SK-N-SH (cell line): ENCODE measurements at regions not wholly inside any gene's neighbourhood (a gene's known extent, or its start where the extent isn't known, plus 50 kb on each side); places are given as distances from the start of the nearest gene placed in this dataset.

Source experiments
- CTCF ChIA-PET: fragments of 300-600, 350-600 bp; formaldehyde crosslinking; extraction: SDS; loops from one replicate; lab custom pipeline; 2021; lab: Yijun Ruan, JAX
- POLR2A ChIA-PET: fragments of 350-600 bp; sonication (Branson Sonifier 250); formaldehyde crosslinking; extraction: SDS; loops from one replicate; lab custom pipeline; 2020; ENCODE audit warnings: antibody characterized with exemption, inconsistent platforms; lab: Yijun Ruan, JAX
- DNase-seq: peaks from one replicate; pipeline ENCODE4 v3.0.0; 2012
- H2AFZ ChIP-seq: fragments of 200-600 bp; sonication (generic); 2 replicates; pipeline ENCODE4 v1.8.1; 2016; ENCODE audit warnings: antibody characterized with exemption, mild to moderate bottlenecking, low read depth
- H3F3A ChIP-seq: fragments of 200-600 bp; sonication (generic); replicated peaks from 2 replicates; pipeline ENCODE3; 2016; ENCODE audit warnings: antibody characterized with exemption, mild to moderate bottlenecking; ENCODE audit not compliant: insufficient read depth
- H3K27ac ChIP-seq, 2 experiments: fragments of 200-500 bp in 1 of 2; fragments of 200-600 bp in 1 of 2; sonication (Bioruptor generic) in 1 of 2; sonication (generic), shearing (Covaris generic) in 1 of 2; 2 replicates each; pipeline versions ENCODE4 v1.5.1 to v1.6.1; 2014 to 2016; ENCODE audit warnings: low read depth in 2 of 2, inconsistent platforms in 1 of 2, low read length in 1 of 2, mild to moderate bottlenecking in 1 of 2, mixed read lengths in 1 of 2
- H3K27me3 ChIP-seq: fragments of 200-600 bp; sonication (generic), shearing (Covaris generic); 2 replicates; pipeline ENCODE4 v1.6.1; 2016; ENCODE audit warnings: mixed run types; ENCODE audit not compliant: insufficient read depth
- H3K36me3 ChIP-seq, 2 experiments: fragments of 200-500 bp in 1 of 2; fragments of 200-600 bp in 1 of 2; sonication (Bioruptor generic) in 1 of 2; sonication (generic) in 1 of 2; replicated peaks in 1 of 2; 2 replicates each; pipeline versions ENCODE3 to v1.5.1; 2014 to 2016; ENCODE audit warnings: low read length in 1 of 2, mild to moderate bottlenecking in 1 of 2; ENCODE audit not compliant: insufficient read depth in 2 of 2, control insufficient read depth in 1 of 2
- H3K4me1 ChIP-seq, 2 experiments: fragments of 200-500 bp in 1 of 2; fragments of 200-600 bp in 1 of 2; sonication (Bioruptor generic) in 1 of 2; sonication (generic), shearing (Covaris generic) in 1 of 2; 2 replicates each; pipeline versions ENCODE4 v1.5.1 to v1.6.1; 2014 to 2016; ENCODE audit warnings: low read depth in 1 of 2, low read length in 1 of 2, mixed run types in 1 of 2; ENCODE audit not compliant: insufficient read depth in 2 of 2, control insufficient read depth in 1 of 2
- H3K4me2 ChIP-seq: fragments of 200-600 bp; sonication (generic), shearing (Covaris generic); 2 replicates; pipeline ENCODE4 v1.6.1; 2017; ENCODE audit warnings: mixed run types
- H3K4me3 ChIP-seq, 2 experiments: fragments of 200-500 bp in 1 of 2; fragments of 200-600 bp in 1 of 2; sonication (Bioruptor generic) in 1 of 2; sonication (generic), shearing (Covaris generic) in 1 of 2; 2 replicates each; pipeline versions ENCODE4 v1.5.1 to v1.8.1; 2014 to 2016; ENCODE audit warnings: low read depth in 2 of 2, inconsistent platforms in 1 of 2, low read length in 1 of 2, mild to moderate bottlenecking in 1 of 2, mixed read lengths in 1 of 2, moderate library complexity in 1 of 2
- H3K79me2 ChIP-seq: fragments of 200-600 bp; sonication (generic); 2 replicates; pipeline ENCODE4 v1.8.1; 2017; ENCODE audit warnings: mild to moderate bottlenecking; ENCODE audit not compliant: insufficient read depth
- H3K9ac ChIP-seq: fragments of 200-600 bp; sonication (generic); 2 replicates; pipeline ENCODE4 v1.6.1; 2017; ENCODE audit warnings: mixed run types
- H3K9me2 ChIP-seq: fragments of 200-600 bp; sonication (generic); 2 replicates; pipeline ENCODE4 v1.6.1; 2017; ENCODE audit warnings: mixed run types
- H3K9me3 ChIP-seq: fragments of 200-600 bp; sonication (generic); 2 replicates; pipeline ENCODE4 v1.6.1; 2017; ENCODE audit warnings: mixed run types, mild to moderate bottlenecking, moderate library complexity
- H4K20me1 ChIP-seq: fragments of 200-600 bp; sonication (generic); 2 replicates; pipeline ENCODE4 v1.6.1; 2017; ENCODE audit warnings: mild to moderate bottlenecking, mixed run types; ENCODE audit not compliant: insufficient read depth
- CHD2 ChIP-seq: fragments of 150-350 bp; IDR thresholded peaks from 2 replicates; pipeline ENCODE4 v1.6.1; 2018; ENCODE audit warnings: low read length; ENCODE audit not compliant: partially characterized antibody
- EP300 ChIP-seq, 2 experiments: IDR thresholded peaks; 2 replicates each; pipeline versions ENCODE4 v1.4.0 to v1.6.1; 2012; ENCODE audit warnings: borderline replicate concordance in 1 of 2, low read depth in 1 of 2, low read length in 1 of 2
- GABPA ChIP-seq: IDR thresholded peaks from 2 replicates; pipeline ENCODE4 v1.4.0; 2012; ENCODE audit warnings: low read depth, mild to moderate bottlenecking
- MXI1 ChIP-seq: IDR thresholded peaks from 2 replicates; pipeline ENCODE4 v1.6.1; 2012; ENCODE audit warnings: mild to moderate bottlenecking, low read depth, low read length, improper control_type of control experiment
- NFIC ChIP-seq: IDR thresholded peaks from 2 replicates; pipeline ENCODE4 v1.4.0; 2012; ENCODE audit warnings: borderline replicate concordance
- POLR2AphosphoS5 ChIP-seq: IDR thresholded peaks from 2 replicates; pipeline ENCODE4 v1.6.1; 2012; ENCODE audit warnings: low read depth, low read length
- RCOR1 ChIP-seq: fragments of 150-350 bp; IDR thresholded peaks from 2 replicates; pipeline ENCODE4 v1.6.1; 2017; ENCODE audit warnings: antibody characterized with exemption, low read length
- SMC3 ChIP-seq: IDR thresholded peaks from 2 replicates; pipeline ENCODE4 v1.6.1; 2012; ENCODE audit warnings: low read depth, low read length, improper control_type of control experiment
- TAF1 ChIP-seq: IDR thresholded peaks from 2 replicates; pipeline ENCODE4 v1.6.1; 2012; ENCODE audit warnings: low read depth, mild to moderate bottlenecking, low read length, moderate library complexity, borderline replicate concordance
- TEAD4 ChIP-seq: IDR thresholded peaks from 2 replicates; pipeline ENCODE4 v1.4.0; 2012; ENCODE audit warnings: mild to moderate bottlenecking, borderline replicate concordance; ENCODE audit not compliant: insufficient read depth
- WGBS: methylation state at CpG from one replicate; pipeline ENCODE4 v1.1.6; 2017; ENCODE audit warnings: low lambda C conversion rate; 5-methylcytosine and 5-hydroxymethylcytosine counted together
- TF ChIP-seq, protein P1 (sequence below): fragments of 200-600 bp; sonication (generic); IDR thresholded peaks from 2 replicates; pipeline ENCODE4 v1.6.1; 2017; ENCODE audit warnings: antibody characterized with exemption, mild to moderate bottlenecking, moderate library complexity
- TF ChIP-seq, protein P2 (sequence below): IDR thresholded peaks from 2 replicates; pipeline ENCODE4 v1.4.0; 2012; ENCODE audit warnings: low read depth
- TF ChIP-seq, protein P3 (sequence below): IDR thresholded peaks from 2 replicates; pipeline ENCODE4; 2012
- TF ChIP-seq, protein P4 (sequence below): IDR thresholded peaks from 2 replicates; pipeline ENCODE4 v1.4.0; 2012; ENCODE audit warnings: low read depth, borderline replicate concordance
- TF ChIP-seq, protein P5 (sequence below): fragments of 150-350 bp; IDR thresholded peaks from 2 replicates; pipeline ENCODE4 v1.6.1; 2016; ENCODE audit warnings: mild to moderate bottlenecking, low read depth, low read length
- TF ChIP-seq, protein P6 (sequence below): IDR thresholded peaks from 2 replicates; pipeline ENCODE4 v1.4.0; 2012; ENCODE audit warnings: low read depth, borderline replicate concordance
- TF ChIP-seq, protein P7 (sequence below): IDR thresholded peaks from 2 replicates; pipeline ENCODE4 v1.6.1; 2012; ENCODE audit warnings: mild to moderate bottlenecking, low read depth, low read length, moderate library complexity

DNA sequence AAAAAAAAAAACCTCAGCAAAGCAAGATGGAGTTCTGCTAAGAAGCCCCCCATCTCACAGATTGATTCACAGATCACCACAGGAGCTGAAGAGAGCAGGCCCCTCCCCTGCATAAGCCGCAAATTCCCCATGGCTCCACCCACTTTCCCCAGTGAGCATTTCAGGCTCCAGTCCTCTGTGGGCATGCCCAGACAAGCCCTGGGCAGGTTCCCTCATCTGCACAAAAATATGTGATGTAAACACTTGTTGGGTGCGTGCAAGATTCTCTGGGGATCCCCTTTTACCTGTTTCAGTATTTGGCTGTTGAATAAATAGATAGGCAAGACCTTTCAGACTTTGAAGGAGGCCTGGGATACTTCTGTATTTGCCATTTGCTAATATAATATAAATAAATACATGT is 514.3 kb downstream of the PCDH7 start:
- Histone ChIP-seq H3K9me2 (no peaks in the 10 kb centered on the region), H3K4me2 (no peak overlapping the region), H3K4me1 (no peaks in the 10 kb centered on the region; a peak in 1 of 4 replicates), H3K79me2 (no peaks in the 10 kb centered on the region), H2AFZ (0 out of 2 replicates have a peak overlapping the region, but pooled peaks have one; percentile 30), H4K20me1 (no peaks in the 10 kb centered on the region), H3K27ac (no peak overlapping the region), H3K27me3 (no peaks in the 10 kb centered on the region), H3F3A (no peaks in the 10 kb centered on the region), H3K9ac (no peak overlapping the region), H3K4me3 (no peak overlapping the region), H3K9me3 (no peaks in the 10 kb centered on the region), H3K36me3 (no peaks in the 10 kb centered on the region)
- no peak for DNase-seq
- ChIA-PET CTCF (no interaction called here), POLR2A (no interaction called here)
- WGBS, result 47% methylated on average over 2 of the region's 2 CpGs
- no peak for TF ChIP-seq TAF1
- TF ChIP-seq, protein P1, sequence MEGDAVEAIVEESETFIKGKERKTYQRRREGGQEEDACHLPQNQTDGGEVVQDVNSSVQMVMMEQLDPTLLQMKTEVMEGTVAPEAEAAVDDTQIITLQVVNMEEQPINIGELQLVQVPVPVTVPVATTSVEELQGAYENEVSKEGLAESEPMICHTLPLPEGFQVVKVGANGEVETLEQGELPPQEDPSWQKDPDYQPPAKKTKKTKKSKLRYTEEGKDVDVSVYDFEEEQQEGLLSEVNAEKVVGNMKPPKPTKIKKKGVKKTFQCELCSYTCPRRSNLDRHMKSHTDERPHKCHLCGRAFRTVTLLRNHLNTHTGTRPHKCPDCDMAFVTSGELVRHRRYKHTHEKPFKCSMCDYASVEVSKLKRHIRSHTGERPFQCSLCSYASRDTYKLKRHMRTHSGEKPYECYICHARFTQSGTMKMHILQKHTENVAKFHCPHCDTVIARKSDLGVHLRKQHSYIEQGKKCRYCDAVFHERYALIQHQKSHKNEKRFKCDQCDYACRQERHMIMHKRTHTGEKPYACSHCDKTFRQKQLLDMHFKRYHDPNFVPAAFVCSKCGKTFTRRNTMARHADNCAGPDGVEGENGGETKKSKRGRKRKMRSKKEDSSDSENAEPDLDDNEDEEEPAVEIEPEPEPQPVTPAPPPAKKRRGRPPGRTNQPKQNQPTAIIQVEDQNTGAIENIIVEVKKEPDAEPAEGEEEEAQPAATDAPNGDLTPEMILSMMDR, result no peak
- TF ChIP-seq, protein P2, sequence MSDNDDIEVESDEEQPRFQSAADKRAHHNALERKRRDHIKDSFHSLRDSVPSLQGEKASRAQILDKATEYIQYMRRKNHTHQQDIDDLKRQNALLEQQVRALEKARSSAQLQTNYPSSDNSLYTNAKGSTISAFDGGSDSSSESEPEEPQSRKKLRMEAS, result no peak

DNA sequence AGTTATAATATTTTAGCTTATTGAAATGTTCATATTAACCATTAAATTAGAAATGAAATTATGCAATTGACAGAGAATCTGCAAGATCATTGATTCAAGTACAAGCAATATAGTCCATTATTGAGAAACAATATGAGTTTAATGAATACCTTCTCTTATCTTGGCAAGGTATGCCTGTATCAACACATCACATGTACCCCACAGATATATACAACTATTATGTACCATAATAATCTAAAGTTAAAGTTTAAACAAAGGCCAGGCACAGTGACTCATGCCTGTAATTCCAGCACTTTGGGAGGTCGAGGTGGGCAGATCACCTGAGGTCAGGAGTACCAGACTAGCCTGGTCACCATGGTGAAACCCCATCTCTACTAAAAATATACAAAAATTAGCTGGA is 514.7 kb downstream of the PCDH7 start:
- Histone ChIP-seq H3K27ac (no peak overlapping the region), H3K9me2 (no peaks in the 10 kb centered on the region), H3K4me1 (no peaks in the 10 kb centered on the region; a peak in 1 of 4 replicates), H3F3A (no peaks in the 10 kb centered on the region), H3K79me2 (no peaks in the 10 kb centered on the region), H4K20me1 (no peaks in the 10 kb centered on the region), H3K36me3 (no peaks in the 10 kb centered on the region), H3K4me2 (no peak overlapping the region), H3K9me3 (no peaks in the 10 kb centered on the region), H2AFZ (0 out of 2 replicates have a peak overlapping the region, but pooled peaks have one; percentile 30), H3K4me3 (no peak overlapping the region), H3K9ac (no peak overlapping the region), H3K27me3 (no peaks in the 10 kb centered on the region)
- ChIA-PET CTCF (no interaction called here), POLR2A (no interaction called here)
- WGBS, result 11% methylated on average over 1 of the region's 1 CpG
- DNase-seq, result no peak
- TF ChIP-seq, protein P3, sequence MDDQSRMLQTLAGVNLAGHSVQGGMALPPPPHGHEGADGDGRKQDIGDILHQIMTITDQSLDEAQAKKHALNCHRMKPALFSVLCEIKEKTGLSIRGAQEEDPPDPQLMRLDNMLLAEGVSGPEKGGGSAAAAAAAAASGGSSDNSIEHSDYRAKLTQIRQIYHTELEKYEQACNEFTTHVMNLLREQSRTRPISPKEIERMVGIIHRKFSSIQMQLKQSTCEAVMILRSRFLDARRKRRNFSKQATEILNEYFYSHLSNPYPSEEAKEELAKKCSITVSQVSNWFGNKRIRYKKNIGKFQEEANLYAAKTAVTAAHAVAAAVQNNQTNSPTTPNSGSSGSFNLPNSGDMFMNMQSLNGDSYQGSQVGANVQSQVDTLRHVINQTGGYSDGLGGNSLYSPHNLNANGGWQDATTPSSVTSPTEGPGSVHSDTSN, result no peak
- TF ChIP-seq, protein P4, sequence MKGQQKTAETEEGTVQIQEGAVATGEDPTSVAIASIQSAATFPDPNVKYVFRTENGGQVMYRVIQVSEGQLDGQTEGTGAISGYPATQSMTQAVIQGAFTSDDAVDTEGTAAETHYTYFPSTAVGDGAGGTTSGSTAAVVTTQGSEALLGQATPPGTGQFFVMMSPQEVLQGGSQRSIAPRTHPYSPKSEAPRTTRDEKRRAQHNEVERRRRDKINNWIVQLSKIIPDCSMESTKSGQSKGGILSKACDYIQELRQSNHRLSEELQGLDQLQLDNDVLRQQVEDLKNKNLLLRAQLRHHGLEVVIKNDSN, result no peak
- TF ChIP-seq RCOR1 (no peak), EP300 (IDR thresholded peaks at IDR 0.05; ENCODE audit: borderline replicate concordance in 1 of 2, low read depth in 1 of 2, low read length in 1 of 2) (no peak), SMC3 (no peak), CHD2 (no peak), POLR2AphosphoS5 (no peak), TEAD4 (no peak), NFIC (no peak), GABPA (no peak), MXI1 (no peak)
- TF ChIP-seq, protein P5, sequence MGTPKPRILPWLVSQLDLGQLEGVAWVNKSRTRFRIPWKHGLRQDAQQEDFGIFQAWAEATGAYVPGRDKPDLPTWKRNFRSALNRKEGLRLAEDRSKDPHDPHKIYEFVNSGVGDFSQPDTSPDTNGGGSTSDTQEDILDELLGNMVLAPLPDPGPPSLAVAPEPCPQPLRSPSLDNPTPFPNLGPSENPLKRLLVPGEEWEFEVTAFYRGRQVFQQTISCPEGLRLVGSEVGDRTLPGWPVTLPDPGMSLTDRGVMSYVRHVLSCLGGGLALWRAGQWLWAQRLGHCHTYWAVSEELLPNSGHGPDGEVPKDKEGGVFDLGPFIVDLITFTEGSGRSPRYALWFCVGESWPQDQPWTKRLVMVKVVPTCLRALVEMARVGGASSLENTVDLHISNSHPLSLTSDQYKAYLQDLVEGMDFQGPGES, result no peak
- TF ChIP-seq, protein P6, sequence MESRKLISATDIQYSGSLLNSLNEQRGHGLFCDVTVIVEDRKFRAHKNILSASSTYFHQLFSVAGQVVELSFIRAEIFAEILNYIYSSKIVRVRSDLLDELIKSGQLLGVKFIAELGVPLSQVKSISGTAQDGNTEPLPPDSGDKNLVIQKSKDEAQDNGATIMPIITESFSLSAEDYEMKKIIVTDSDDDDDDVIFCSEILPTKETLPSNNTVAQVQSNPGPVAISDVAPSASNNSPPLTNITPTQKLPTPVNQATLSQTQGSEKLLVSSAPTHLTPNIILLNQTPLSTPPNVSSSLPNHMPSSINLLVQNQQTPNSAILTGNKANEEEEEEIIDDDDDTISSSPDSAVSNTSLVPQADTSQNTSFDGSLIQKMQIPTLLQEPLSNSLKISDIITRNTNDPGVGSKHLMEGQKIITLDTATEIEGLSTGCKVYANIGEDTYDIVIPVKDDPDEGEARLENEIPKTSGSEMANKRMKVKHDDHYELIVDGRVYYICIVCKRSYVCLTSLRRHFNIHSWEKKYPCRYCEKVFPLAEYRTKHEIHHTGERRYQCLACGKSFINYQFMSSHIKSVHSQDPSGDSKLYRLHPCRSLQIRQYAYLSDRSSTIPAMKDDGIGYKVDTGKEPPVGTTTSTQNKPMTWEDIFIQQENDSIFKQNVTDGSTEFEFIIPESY, result no peak
- TF ChIP-seq, protein P7, sequence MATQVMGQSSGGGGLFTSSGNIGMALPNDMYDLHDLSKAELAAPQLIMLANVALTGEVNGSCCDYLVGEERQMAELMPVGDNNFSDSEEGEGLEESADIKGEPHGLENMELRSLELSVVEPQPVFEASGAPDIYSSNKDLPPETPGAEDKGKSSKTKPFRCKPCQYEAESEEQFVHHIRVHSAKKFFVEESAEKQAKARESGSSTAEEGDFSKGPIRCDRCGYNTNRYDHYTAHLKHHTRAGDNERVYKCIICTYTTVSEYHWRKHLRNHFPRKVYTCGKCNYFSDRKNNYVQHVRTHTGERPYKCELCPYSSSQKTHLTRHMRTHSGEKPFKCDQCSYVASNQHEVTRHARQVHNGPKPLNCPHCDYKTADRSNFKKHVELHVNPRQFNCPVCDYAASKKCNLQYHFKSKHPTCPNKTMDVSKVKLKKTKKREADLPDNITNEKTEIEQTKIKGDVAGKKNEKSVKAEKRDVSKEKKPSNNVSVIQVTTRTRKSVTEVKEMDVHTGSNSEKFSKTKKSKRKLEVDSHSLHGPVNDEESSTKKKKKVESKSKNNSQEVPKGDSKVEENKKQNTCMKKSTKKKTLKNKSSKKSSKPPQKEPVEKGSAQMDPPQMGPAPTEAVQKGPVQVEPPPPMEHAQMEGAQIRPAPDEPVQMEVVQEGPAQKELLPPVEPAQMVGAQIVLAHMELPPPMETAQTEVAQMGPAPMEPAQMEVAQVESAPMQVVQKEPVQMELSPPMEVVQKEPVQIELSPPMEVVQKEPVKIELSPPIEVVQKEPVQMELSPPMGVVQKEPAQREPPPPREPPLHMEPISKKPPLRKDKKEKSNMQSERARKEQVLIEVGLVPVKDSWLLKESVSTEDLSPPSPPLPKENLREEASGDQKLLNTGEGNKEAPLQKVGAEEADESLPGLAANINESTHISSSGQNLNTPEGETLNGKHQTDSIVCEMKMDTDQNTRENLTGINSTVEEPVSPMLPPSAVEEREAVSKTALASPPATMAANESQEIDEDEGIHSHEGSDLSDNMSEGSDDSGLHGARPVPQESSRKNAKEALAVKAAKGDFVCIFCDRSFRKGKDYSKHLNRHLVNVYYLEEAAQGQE, result no peak
